ENCODE measurements at regions not wholly inside any gene's neighbourhood (a gene's known extent, or its start where the extent isn't known, plus 50 kb on each side); places are given as distances from the start of the nearest gene placed in this dataset.

GRCh38 chr3:17945799-17946399 is 203.5 kb upstream of the TBC1D5 start (continued):
- TF ChIP-seq, protein P1, sequence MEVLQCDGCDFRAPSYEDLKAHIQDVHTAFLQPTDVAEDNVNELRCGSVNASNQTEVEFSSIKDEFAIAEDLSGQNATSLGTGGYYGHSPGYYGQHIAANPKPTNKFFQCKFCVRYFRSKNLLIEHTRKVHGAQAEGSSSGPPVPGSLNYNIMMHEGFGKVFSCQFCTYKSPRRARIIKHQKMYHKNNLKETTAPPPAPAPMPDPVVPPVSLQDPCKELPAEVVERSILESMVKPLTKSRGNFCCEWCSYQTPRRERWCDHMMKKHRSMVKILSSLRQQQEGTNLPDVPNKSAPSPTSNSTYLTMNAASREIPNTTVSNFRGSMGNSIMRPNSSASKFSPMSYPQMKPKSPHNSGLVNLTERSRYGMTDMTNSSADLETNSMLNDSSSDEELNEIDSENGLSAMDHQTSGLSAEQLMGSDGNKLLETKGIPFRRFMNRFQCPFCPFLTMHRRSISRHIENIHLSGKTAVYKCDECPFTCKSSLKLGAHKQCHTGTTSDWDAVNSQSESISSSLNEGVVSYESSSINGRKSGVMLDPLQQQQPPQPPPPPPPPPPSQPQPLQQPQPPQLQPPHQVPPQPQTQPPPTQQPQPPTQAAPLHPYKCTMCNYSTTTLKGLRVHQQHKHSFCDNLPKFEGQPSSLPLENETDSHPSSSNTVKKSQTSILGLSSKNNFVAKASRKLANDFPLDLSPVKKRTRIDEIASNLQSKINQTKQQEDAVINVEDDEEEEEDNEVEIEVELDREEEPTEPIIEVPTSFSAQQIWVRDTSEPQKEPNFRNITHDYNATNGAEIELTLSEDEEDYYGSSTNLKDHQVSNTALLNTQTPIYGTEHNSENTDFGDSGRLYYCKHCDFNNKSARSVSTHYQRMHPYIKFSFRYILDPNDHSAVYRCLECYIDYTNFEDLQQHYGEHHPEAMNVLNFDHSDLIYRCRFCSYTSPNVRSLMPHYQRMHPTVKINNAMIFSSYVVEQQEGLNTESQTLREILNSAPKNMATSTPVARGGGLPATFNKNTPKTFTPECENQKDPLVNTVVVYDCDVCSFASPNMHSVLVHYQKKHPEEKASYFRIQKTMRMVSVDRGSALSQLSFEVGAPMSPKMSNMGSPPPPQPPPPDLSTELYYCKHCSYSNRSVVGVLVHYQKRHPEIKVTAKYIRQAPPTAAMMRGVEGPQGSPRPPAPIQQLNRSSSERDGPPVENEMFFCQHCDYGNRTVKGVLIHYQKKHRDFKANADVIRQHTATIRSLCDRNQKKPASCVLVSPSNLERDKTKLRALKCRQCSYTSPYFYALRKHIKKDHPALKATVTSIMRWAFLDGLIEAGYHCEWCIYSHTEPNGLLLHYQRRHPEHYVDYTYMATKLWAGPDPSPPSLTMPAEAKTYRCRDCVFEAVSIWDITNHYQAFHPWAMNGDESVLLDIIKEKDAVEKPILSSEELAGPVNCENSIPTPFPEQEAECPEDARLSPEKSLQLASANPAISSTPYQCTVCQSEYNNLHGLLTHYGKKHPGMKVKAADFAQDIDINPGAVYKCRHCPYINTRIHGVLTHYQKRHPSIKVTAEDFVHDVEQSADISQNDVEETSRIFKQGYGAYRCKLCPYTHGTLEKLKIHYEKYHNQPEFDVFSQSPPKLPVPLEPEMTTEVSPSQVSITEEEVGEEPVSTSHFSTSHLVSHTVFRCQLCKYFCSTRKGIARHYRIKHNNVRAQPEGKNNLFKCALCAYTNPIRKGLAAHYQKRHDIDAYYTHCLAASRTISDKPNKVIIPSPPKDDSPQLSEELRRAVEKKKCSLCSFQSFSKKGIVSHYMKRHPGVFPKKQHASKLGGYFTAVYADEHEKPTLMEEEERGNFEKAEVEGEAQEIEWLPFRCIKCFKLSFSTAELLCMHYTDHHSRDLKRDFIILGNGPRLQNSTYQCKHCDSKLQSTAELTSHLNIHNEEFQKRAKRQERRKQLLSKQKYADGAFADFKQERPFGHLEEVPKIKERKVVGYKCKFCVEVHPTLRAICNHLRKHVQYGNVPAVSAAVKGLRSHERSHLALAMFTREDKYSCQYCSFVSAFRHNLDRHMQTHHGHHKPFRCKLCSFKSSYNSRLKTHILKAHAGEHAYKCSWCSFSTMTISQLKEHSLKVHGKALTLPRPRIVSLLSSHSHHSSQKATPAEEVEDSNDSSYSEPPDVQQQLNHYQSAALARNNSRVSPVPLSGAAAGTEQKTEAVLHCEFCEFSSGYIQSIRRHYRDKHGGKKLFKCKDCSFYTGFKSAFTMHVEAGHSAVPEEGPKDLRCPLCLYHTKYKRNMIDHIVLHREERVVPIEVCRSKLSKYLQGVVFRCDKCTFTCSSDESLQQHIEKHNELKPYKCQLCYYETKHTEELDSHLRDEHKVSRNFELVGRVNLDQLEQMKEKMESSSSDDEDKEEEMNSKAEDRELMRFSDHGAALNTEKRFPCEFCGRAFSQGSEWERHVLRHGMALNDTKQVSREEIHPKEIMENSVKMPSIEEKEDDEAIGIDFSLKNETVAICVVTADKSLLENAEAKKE (CRISPR knock-in tag; IDR thresholded peaks at IDR 0.05) = no peak

DNA sequence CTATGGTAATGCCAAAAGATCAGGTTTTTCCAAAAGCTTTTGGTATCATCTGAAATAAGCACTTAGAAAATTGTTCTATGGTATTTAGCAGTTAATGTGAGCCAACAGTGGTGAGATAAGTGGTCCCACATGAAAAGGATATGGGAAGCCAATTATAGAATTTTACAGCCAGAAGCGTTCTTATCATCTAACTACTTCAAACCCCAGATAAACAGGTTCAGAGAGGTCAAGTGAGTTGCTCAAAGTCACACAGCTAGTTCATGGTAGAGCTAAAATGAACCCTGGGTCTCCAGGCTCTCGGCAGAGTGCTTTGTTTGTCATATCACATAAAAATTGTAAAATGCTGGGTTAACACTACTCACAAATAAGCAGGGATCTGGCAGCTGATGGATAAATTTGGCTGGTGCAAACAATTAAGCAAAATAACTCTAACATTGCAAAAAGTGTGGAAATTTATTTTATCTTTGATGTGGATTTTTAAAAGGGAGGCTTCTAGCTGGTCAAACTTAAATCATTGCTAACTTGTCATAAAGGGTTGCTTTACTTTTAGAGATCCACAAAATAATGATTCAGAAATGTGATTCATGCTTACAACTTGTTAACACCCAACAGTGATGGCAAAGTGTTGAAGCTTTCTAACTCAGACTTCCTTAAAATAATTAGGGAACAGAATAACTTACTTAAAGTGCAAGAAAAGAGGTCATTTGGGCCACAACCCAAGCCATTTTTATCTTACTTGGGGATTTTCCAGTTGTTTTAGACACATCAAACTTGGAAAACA is 202.8 kb upstream of the TBC1D5 start:
- H4K20me1 ChIP-seq (replicated peaks; ENCODE audit: insufficient read depth) = 0 out of 2 replicates have a peak, but pooled peaks cover 6% of the 10 kb centered on the region
- peaks cover 7% of the 10 kb centered on the region; the same call in 1 of the 2 replicates for H3K4me1 ChIP-seq (ENCODE audit: insufficient read depth)
- H3K4me3 ChIP-seq = no peak overlapping the region
- H2AFZ ChIP-seq = no peak overlapping the region
- Mint-ChIP-seq H3K36me3 (ENCODE audit: low read depth) (no peaks in the 10 kb centered on the region), H3K9me3 (no peaks in the 10 kb centered on the region), H3K4me3 (no peak overlapping the region), H3K27me3 (ENCODE audit: insufficient read depth, low read depth, poor library complexity) (no peaks in the 10 kb centered on the region), H3K4me1 (peaks cover 10% of the 10 kb centered on the region), H3K27ac (no peak overlapping the region)
- TF ChIP-seq, protein P1 (CRISPR knock-in tag; IDR thresholded peaks at IDR 0.05) = no peak
- TF ChIP-seq, protein P2, sequence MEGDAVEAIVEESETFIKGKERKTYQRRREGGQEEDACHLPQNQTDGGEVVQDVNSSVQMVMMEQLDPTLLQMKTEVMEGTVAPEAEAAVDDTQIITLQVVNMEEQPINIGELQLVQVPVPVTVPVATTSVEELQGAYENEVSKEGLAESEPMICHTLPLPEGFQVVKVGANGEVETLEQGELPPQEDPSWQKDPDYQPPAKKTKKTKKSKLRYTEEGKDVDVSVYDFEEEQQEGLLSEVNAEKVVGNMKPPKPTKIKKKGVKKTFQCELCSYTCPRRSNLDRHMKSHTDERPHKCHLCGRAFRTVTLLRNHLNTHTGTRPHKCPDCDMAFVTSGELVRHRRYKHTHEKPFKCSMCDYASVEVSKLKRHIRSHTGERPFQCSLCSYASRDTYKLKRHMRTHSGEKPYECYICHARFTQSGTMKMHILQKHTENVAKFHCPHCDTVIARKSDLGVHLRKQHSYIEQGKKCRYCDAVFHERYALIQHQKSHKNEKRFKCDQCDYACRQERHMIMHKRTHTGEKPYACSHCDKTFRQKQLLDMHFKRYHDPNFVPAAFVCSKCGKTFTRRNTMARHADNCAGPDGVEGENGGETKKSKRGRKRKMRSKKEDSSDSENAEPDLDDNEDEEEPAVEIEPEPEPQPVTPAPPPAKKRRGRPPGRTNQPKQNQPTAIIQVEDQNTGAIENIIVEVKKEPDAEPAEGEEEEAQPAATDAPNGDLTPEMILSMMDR (conservative IDR thresholded peaks at IDR 0.05; ENCODE audit: low read depth in 2 of 2) = no peak
- TF ChIP-seq JUNB (IDR thresholded peaks at IDR 0.05; ENCODE audit: unreplicated experiment) (no peak), NANOG (IDR thresholded peaks at IDR 0.05; ENCODE audit: borderline replicate concordance) (no peak), POLR2AphosphoS5 (IDR thresholded peaks at IDR 0.05; ENCODE audit: low read depth) (no peak)
- H3K9me2 ChIP-seq (ENCODE audit: insufficient read depth) = no peaks in the 10 kb centered on the region
- H3K79me2 ChIP-seq (replicated peaks; ENCODE audit: insufficient read depth) = no peaks in the 10 kb centered on the region
- H3F3A ChIP-seq (replicated peaks; ENCODE audit: low read depth) = no peaks in the 10 kb centered on the region
- no peak for ATAC-seq
- DNase-seq (ENCODE audit: low spot score) = no peak
- H3K4me2 ChIP-seq = no peak overlapping the region
- H3K36me3 ChIP-seq (ENCODE audit: insufficient read depth) = no peaks in the 10 kb centered on the region
- no peak overlapping the region for H3K27ac ChIP-seq (ENCODE audit: low read depth)
- H3K27me3 ChIP-seq (ENCODE audit: insufficient read depth) = no peaks in the 10 kb centered on the region
